ENCODE measurements at regions not wholly inside any gene's neighbourhood (a gene's known extent, or its start where the extent isn't known, plus 50 kb on each side); places are given as distances from the start of the nearest gene placed in this dataset.
A peak's percentile ranks its signal among the peaks of the same experiment; 100 is the strongest.

DNA sequence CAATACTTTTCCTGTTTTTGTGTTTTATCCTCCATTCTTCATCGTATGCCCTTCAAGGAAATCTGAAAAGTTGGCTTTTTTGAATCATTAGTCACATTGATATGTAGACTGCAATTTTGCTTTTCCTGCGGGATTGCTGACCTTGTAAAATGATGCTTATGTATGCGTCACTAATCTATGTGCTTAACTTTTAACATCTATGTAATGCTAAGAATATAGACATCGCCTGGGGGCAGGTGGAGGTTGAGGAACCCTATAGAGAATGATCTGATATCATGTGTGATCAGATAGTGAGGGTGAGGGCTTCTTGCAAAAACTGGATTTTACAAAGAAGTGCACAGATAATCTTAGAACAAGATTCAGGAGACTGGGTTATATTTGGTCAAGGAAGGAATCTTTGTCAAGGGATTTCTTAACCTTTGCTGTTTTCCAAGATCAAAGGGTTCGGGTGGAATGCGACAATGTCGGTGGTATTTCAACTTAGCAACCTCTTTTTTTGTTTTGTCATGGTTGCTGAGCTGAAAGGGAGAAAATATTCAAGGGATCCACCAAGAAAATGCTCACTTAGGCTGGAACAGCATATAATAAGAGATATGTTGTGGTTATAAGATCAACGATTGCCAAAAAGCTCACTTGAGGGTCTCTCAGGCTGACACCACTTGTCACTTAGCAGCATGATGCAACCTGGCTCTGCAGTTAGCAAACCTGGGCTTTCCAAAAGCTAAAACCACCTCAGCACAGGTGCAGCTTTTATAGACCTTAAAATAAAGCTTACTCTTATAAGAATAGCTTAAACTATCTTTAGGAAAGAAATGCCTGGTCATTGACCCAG, 70.6 kb upstream of the PUDP start:
- H3K4me3 ChIP-seq (ENCODE audit: control insufficient read depth, low read depth, low read length), result no peak overlapping the region
- no peak for DNase-seq (ENCODE audit: low read depth)
- TF ChIP-seq, protein P1, sequence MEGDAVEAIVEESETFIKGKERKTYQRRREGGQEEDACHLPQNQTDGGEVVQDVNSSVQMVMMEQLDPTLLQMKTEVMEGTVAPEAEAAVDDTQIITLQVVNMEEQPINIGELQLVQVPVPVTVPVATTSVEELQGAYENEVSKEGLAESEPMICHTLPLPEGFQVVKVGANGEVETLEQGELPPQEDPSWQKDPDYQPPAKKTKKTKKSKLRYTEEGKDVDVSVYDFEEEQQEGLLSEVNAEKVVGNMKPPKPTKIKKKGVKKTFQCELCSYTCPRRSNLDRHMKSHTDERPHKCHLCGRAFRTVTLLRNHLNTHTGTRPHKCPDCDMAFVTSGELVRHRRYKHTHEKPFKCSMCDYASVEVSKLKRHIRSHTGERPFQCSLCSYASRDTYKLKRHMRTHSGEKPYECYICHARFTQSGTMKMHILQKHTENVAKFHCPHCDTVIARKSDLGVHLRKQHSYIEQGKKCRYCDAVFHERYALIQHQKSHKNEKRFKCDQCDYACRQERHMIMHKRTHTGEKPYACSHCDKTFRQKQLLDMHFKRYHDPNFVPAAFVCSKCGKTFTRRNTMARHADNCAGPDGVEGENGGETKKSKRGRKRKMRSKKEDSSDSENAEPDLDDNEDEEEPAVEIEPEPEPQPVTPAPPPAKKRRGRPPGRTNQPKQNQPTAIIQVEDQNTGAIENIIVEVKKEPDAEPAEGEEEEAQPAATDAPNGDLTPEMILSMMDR (conservative IDR thresholded peaks at IDR 0.05; ENCODE audit: control insufficient read depth, insufficient read depth, low read depth, low read length), result no peak

DNA sequence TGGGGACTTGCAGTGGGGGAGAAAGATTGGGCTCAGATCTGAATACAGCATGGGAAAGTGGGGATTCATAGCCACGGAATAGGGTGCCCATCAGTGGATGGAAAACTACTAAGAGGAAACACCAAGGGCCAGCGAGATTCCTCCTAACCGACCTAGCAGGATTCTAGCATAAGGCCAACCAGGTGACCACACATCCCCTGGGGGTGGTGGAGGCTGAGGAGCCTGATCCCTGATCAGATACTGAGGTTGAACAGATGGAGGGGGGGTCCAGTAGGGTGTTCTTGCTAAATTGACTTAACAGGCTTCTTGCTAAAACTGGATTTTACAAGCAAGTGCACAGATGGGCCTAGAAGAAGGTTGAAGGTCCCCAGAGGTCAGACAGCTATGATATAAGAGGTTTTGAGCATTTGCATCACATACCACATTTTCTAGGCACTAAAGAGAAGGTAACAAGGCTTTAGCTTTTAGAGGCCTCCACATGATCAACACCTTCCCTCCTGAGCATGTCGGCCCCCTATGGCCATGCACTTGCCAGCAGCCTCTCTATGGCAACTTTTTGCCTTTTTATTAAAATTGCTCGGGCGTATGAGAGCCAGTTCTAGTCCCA, 69.1 kb upstream of the PUDP start:
- no peak for DNase-seq (ENCODE audit: low read depth)
- TF ChIP-seq, protein P1 (conservative IDR thresholded peaks at IDR 0.05; ENCODE audit: control insufficient read depth, insufficient read depth, low read depth, low read length), result no peak
- no peak overlapping the region for H3K4me3 ChIP-seq (ENCODE audit: control insufficient read depth, low read depth, low read length)

DNA sequence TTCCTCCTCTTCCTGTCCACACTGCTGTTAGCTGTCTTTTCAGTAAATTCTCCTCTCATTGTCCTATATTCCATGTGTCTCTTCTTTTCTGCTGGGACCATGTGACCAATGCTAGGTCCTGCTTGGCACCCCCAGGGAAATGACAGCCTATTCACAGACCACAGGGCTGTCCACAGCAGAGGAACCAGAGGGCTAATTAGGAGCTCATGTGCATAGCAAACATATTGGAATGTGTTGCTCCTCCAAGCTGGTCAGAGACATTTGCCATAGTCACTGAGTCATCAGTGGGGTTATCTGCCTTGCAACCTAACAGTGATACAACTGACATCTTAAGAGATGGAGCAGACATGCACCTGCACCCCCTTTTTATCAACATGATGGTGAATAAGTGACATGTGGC, 67.9 kb upstream of the PUDP start:
- H3K4me3 ChIP-seq (ENCODE audit: control insufficient read depth, low read depth, low read length), result no peak overlapping the region
- peak; percentile 13 for DNase-seq (ENCODE audit: low read depth)
- TF ChIP-seq, protein P1 (conservative IDR thresholded peaks at IDR 0.05; ENCODE audit: control insufficient read depth, insufficient read depth, low read depth, low read length), result no peak

DNA sequence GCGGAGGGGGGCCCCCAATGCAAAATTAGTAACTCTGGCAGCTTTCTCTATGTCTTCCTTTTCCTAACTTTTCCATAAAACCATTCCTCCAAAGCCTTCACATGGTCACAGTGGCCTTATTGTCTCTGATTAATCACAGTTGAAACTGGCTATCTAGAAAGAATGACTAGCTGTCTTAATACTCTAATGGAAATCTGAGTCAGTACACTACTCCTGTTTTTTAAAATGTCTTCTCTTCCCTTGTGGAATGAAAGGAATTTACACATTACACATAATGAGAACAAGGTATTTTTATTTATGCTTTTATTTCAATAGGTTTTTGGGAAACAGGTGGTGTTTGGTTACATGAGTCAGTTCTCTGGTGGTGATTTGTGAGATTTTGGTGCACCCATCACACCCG, 66.3 kb upstream of the PUDP start:
- H3K4me3 ChIP-seq (ENCODE audit: control insufficient read depth, low read depth, low read length), result no peak overlapping the region
- no peak for DNase-seq (ENCODE audit: low read depth)
- TF ChIP-seq, protein P1 (conservative IDR thresholded peaks at IDR 0.05; ENCODE audit: control insufficient read depth, insufficient read depth, low read depth, low read length), result no peak

DNA sequence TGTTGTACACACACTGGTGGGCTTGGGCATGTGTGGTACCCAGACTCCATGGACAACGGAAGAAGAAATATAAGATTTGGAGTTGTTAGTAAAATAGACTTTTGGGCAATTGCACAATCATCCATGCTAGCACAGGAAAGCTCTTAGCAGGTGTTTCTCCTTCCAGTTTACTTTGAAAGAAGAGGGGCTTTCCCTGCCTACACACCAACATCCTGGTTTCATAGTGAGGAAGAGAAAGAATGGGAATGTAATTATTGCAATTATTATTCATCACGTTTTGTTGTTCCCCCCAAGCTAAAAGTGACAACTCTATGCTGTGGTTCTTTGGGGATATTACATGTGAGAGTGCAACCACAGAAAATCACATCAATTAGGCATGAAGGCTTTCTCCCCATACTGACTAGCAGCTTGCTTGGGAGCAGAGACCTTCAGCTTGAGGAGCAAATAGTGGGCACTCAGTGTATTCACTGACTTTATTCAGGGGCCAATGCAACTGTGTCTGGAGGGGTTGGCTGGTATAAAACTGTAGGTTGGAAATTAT, 57.2 kb upstream of the PUDP start:
- TF ChIP-seq, protein P1 (conservative IDR thresholded peaks at IDR 0.05; ENCODE audit: control insufficient read depth, insufficient read depth, low read depth, low read length), result no peak
- no peak for DNase-seq (ENCODE audit: low read depth)
- no peak overlapping the region for H3K4me3 ChIP-seq (ENCODE audit: control insufficient read depth, low read depth, low read length)

DNA sequence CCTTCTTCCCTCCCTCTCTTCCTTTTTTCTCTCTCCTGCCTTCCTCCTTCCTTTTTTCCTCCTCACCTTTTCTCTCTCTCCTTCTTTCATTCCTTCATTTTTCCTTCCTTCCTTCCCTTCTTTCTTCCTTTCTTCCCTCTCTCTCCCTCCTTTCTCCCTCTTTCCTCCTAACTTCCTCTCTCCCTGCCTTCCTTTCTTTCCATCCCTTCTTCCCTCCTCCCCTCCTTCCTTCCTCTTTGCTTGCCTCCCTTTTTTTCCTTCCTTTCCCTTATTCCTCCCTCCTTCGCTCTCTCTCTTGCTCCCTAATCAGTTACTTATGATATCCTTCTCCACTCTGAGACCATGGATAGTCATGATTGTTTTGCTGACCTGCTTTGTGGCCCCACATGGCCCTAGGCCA, 56.7 kb upstream of the PUDP start:
- TF ChIP-seq, protein P1 (conservative IDR thresholded peaks at IDR 0.05; ENCODE audit: control insufficient read depth, insufficient read depth, low read depth, low read length), result no peak
- DNase-seq (ENCODE audit: low read depth), result no peak
- no peak overlapping the region for H3K4me3 ChIP-seq (ENCODE audit: control insufficient read depth, low read depth, low read length)
